Neural cell (in vitro differentiated cells): ENCODE measurements at regions not wholly inside any gene's neighbourhood (a gene's known extent, or its start where the extent isn't known, plus 50 kb on each side); places are given as distances from the start of the nearest gene placed in this dataset.

Source experiments
- H2AFZ ChIP-seq: fragments of 200-600, 300-800 bp; sonication (generic), shearing (Covaris generic); 2 replicates; pipeline ENCODE4 v1.6.0; 2014; ENCODE audit warnings: low read depth, mild to moderate bottlenecking, antibody characterized with exemption, low read length, moderate library complexity
- H3F3A ChIP-seq: fragments of 200-600 bp; shearing (Covaris generic); 2 replicates; pipeline ENCODE4 v1.6.1; 2016; ENCODE audit warnings: mild to moderate bottlenecking, moderate library complexity, mixed read lengths, antibody characterized with exemption, low read length; ENCODE audit not compliant: insufficient read depth, poor library complexity, severe bottlenecking
- H3K27ac ChIP-seq: fragments of 200-600, 300-800 bp; sonication (generic), shearing (Covaris generic); 2 replicates; pipeline ENCODE4 v1.5.1; 2014; ENCODE audit warnings: mild to moderate bottlenecking, low read length, moderate library complexity
- H3K27me3 ChIP-seq: fragments of 300-800, 200-600 bp; sonication (generic), shearing (Covaris generic); 2 replicates; pipeline ENCODE4 v1.6.0; 2014; ENCODE audit warnings: mild to moderate bottlenecking, low read depth, low read length, moderate library complexity; ENCODE audit not compliant: insufficient read depth
- H3K36me3 ChIP-seq: fragments of 300-800, 200-600 bp; sonication (generic), shearing (Covaris generic); 2 replicates; pipeline ENCODE4 v1.5.1; 2014; ENCODE audit warnings: mild to moderate bottlenecking, antibody characterized with exemption, low read length, moderate library complexity; ENCODE audit not compliant: insufficient read depth
- H3K4me2 ChIP-seq: fragments of 300-800, 200-600 bp; sonication (generic), shearing (Covaris generic); 2 replicates; pipeline ENCODE4 v1.6.0; 2014; ENCODE audit warnings: mild to moderate bottlenecking, low read length
- H3K4me3 ChIP-seq: fragments of 300-800, 200-600 bp; sonication (generic), shearing (Covaris generic); 2 replicates; pipeline ENCODE4 v1.5.1; 2014; ENCODE audit warnings: mild to moderate bottlenecking, low read length, moderate library complexity
- H3K79me2 ChIP-seq: fragments of 200-600 bp; shearing (Covaris generic); replicated peaks from 2 replicates; pipeline ENCODE4 v1.6.0; 2014; ENCODE audit warnings: mild to moderate bottlenecking, low read length, moderate library complexity; ENCODE audit not compliant: insufficient read depth
- H3K9ac ChIP-seq: fragments of 300-800, 200-600 bp; sonication (generic), shearing (Covaris generic); 2 replicates; pipeline ENCODE4 v1.6.1; 2016; ENCODE audit warnings: mild to moderate bottlenecking, low read length, mixed read lengths
- H3K9me2 ChIP-seq: fragments of 200-600 bp; shearing (Covaris generic); 2 replicates; pipeline ENCODE4 v1.6.1; 2016; ENCODE audit warnings: mild to moderate bottlenecking, low read length, mixed read lengths; ENCODE audit not compliant: insufficient read depth
- H3K9me3 ChIP-seq: fragments of 200-600, 300-800 bp; sonication (generic), shearing (Covaris generic); 2 replicates; pipeline ENCODE4 v1.6.1; 2016; ENCODE audit warnings: mild to moderate bottlenecking, mixed run types, low read length, moderate library complexity, mixed read lengths
- H4K20me1 ChIP-seq: fragments of 200-600 bp; shearing (Covaris generic); 2 replicates; pipeline ENCODE4 v1.6.1; 2016; ENCODE audit warnings: mild to moderate bottlenecking, mixed run types; ENCODE audit not compliant: insufficient read depth
- CTCF ChIP-seq: fragments of 450-650 bp; IDR thresholded peaks from 2 replicates; pipeline ENCODE4 v1.5.1; 2014; ENCODE audit warnings: antibody characterized with exemption, mild to moderate bottlenecking, moderate library complexity; ENCODE audit not compliant: poor library complexity, severe bottlenecking
- EP300 ChIP-seq: fragments of 450-650 bp; conservative IDR thresholded peaks from 2 replicates; pipeline ENCODE4 v1.6.1; 2014; ENCODE audit warnings: antibody characterized with exemption, mild to moderate bottlenecking, moderate library complexity; ENCODE audit not compliant: poor library complexity, severe bottlenecking
- EZH2 ChIP-seq: fragments of 200-600, 300-800 bp; shearing (Covaris generic), sonication (generic); IDR thresholded peaks from 2 replicates; pipeline ENCODE4 v1.6.1; 2014; ENCODE audit warnings: antibody characterized with exemption, low read length, borderline replicate concordance, mild to moderate bottlenecking; ENCODE audit not compliant: insufficient read depth, poor library complexity, severe bottlenecking
- MXI1 ChIP-seq: fragments of 450-650 bp; conservative IDR thresholded peaks from 2 replicates; pipeline ENCODE4 v1.6.1; 2014; ENCODE audit warnings: antibody characterized with exemption, mild to moderate bottlenecking; ENCODE audit not compliant: poor library complexity, severe bottlenecking
- POLR2AphosphoS5 ChIP-seq: IDR thresholded peaks from 2 replicates; pipeline ENCODE4 v1.6.1; 2012
- RAD21 ChIP-seq: fragments of 450-650 bp; conservative IDR thresholded peaks from 2 replicates; pipeline ENCODE4 v1.6.1; 2014; ENCODE audit warnings: antibody characterized with exemption, mild to moderate bottlenecking, moderate library complexity
- REST ChIP-seq: IDR thresholded peaks from 2 replicates; pipeline ENCODE4 v1.6.1; 2012; ENCODE audit warnings: borderline replicate concordance
- SMC3 ChIP-seq: fragments of 450-650 bp; conservative IDR thresholded peaks from 2 replicates; pipeline ENCODE4 v1.6.1; 2014; ENCODE audit warnings: antibody characterized with exemption, mild to moderate bottlenecking, moderate library complexity; ENCODE audit not compliant: poor library complexity
- TAF1 ChIP-seq: IDR thresholded peaks from 2 replicates; pipeline ENCODE4 v1.6.1; 2012; ENCODE audit warnings: low read depth

- H3K4me2 ChIP-seq: no peak overlapping the region
- H3K79me2 ChIP-seq: no peaks in the 10 kb centered on the region
- H2AFZ ChIP-seq: no peak overlapping the region
- no peaks in the 10 kb centered on the region for H3K9me3 ChIP-seq
- no peaks in the 10 kb centered on the region for H3K27me3 ChIP-seq
- H4K20me1 ChIP-seq: no peaks in the 10 kb centered on the region
- no peak overlapping the region for H3K4me3 ChIP-seq
- H3K9ac ChIP-seq: no peak overlapping the region
- TF ChIP-seq EZH2 (no peak), POLR2AphosphoS5 (no peak), EP300 (no peak), CTCF (no peak), RAD21 (no peak), TAF1 (no peak), SMC3 (no peak), REST (no peak), MXI1 (no peak)
- no peaks in the 10 kb centered on the region for H3K36me3 ChIP-seq
- H3K9me2 ChIP-seq: no peaks in the 10 kb centered on the region
- no peak overlapping the region for H3K27ac ChIP-seq
- H3F3A ChIP-seq: no peaks in the 10 kb centered on the region
Measured at GRCh38 chr13:97658556-97658955, 224.6 kb downstream of the RAP2A start.

- no peak overlapping the region for H2AFZ ChIP-seq
Measured at GRCh38 chr13:97659602-97660001, 225.6 kb downstream of the RAP2A start.

More at GRCh38 chr13:97659602-97660001, 225.6 kb downstream of the RAP2A start:
- H4K20me1 ChIP-seq: no peaks in the 10 kb centered on the region
- H3K4me3 ChIP-seq: no peak overlapping the region
- no peaks in the 10 kb centered on the region for H3K9me3 ChIP-seq
- TF ChIP-seq POLR2AphosphoS5 (no peak), SMC3 (peak; percentile 56), RAD21 (peak; percentile 65), EZH2 (no peak), MXI1 (no peak), TAF1 (no peak), CTCF (peak; percentile 54), EP300 (no peak), REST (no peak)
- no peak overlapping the region for H3K4me2 ChIP-seq
- H3K79me2 ChIP-seq: no peaks in the 10 kb centered on the region
- no peaks in the 10 kb centered on the region for H3F3A ChIP-seq
- no peaks in the 10 kb centered on the region for H3K36me3 ChIP-seq
- H3K27me3 ChIP-seq: no peaks in the 10 kb centered on the region
- H3K27ac ChIP-seq: no peak overlapping the region
- no peak overlapping the region for H3K9ac ChIP-seq
- no peaks in the 10 kb centered on the region for H3K9me2 ChIP-seq
